ENCODE measurements at regions not wholly inside any gene's neighbourhood (a gene's known extent, or its start where the extent isn't known, plus 50 kb on each side); places are given as distances from the start of the nearest gene placed in this dataset.

DNA sequence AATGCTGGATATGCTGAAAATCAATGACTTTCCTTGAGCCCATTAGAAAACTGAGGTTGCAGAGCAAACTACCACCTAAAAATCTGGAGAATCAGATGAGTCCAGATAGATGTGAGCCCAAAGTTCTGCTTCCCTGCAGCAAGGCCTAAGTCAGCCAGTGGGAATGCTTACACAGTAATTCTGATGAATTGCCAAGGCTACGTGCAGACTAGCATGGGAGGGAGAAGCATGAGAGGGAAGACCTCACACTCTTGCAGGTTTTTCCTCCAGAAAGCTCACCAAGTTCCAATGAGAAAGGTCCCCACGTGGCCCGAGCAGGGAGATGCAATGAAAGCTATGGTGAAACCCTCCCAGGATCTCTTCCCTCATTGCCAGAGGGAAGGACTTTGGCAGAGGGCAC, 104.8 kb upstream of the SIRPA start:
- no peak for DNase-seq (ENCODE audit: low read depth)

DNA sequence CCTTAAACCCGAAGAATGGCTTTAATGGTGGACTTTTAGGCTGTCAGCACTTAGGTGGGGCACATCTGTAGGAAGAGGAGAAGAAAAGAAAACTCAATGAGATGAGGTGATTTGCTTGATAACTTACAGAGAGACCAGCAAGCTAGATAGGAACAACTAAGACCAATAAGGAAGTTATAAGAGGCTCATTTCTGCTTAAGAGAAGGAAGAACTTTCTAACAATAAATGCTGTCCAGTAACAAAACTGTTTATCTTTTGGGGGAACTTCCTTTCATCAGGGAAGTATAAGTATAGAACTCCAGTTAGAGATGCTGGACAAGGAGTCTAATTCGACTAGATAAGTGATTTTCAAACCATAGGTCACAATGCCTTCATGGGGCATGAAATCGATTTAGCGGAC, 107.2 kb upstream of the SIRPA start:
- DNase-seq (ENCODE audit: low read depth) = no peak

DNA sequence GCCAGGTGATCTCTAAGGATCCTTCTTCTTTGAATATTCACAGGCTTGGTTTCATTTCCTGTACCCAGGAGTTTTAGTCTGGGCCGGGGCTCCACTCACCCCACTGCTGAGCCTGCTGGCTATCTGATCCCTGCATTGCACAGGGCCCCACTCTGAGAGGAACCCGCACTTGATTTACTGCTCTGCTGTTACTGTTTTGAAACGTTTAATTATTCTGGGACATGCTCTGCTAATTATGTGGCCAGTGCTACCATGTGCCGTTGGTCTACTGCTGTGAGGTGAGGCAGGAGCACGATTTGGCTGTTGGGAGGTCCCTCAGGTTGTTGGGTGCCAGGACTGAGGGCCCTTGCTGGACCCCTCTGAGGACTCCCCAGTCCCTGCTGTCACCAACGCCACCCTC, 108.7 kb upstream of the SIRPA start:
- DNase-seq (ENCODE audit: low read depth) = no peak

DNA sequence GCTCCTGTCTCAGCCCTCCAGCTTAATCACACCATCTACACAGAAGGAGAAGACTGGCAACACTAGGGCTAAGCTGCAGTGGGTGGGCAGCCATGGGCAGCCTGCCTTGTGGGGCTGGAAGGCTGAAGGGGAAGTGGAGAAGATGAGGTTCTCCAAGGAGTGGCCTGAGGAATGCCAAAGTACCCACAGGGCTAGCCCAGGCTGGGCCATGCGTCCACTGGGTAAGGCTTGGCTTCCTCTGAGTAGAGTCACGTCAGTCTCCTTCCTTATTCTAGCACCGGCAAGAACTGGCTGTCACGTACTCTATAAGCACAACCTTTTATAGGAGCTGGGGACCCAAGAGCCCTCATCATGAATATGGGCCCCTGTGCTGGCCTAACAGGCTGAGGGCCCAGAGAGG, 110.6 kb upstream of the SIRPA start:
- DNase-seq (ENCODE audit: low read depth) = no peak

DNA sequence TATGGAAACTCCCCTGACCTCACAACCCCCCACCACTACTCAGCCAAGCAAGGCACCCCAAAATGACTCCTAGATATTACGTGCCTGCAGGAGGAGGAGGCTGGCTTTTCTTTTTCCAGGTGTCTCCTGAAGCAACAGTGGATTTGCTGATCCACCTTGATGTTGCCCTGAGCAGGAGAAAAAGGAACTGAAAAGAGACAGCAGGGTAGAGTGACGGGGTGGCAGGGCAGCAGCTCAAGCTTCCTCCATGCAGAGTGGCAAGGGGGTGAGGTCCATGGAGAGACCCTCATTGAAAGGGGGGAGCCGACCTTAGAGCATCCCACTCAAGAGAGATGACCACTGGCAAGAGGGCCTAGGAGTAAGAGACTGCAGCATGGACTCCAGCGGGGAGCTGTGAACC, 112.0 kb upstream of the SIRPA start:
- no peak for DNase-seq (ENCODE audit: low read depth)

DNA sequence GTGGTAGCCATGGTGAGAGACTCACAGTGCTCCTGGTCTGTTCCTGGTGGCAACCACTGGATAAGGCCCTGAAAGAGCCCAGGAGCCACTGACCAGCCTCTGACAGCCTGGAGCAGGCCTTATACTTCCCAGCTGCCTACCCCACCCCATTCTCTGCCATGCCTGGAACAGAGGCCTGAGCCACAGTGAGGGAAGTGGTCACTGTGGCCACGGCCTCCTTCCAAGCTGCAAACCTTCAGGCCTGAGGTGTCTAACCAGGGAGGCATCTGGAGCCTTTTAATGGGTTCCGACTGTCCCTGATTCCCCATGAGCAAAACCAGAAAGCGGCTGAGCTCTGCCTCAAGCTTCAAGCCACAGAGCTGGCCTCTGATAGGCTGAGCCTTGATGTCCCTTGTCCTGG, 113.0 kb upstream of the SIRPA start:
- no peak for DNase-seq (ENCODE audit: low read depth)

DNA sequence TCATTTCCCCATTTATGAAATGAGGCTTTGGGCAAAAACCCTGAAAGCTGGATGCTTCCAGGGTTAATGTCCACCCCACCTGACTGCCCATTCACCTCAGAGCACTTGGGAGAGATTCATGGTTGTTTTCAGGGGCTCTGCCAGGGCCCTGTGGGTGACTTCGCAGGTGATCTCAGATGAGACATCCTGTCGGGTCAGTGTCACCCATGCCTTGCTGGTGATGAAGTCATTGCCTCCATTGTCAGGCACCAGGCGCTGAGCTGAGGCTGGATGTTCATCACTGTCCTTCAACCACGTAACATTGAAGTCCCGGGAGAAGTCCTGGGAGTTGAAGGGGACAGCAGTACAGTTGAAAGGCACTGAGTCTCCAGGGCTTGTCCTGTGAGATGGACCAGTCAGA, 115.6 kb upstream of the SIRPA start:
- DNase-seq (ENCODE audit: low read depth) = no peak

DNA sequence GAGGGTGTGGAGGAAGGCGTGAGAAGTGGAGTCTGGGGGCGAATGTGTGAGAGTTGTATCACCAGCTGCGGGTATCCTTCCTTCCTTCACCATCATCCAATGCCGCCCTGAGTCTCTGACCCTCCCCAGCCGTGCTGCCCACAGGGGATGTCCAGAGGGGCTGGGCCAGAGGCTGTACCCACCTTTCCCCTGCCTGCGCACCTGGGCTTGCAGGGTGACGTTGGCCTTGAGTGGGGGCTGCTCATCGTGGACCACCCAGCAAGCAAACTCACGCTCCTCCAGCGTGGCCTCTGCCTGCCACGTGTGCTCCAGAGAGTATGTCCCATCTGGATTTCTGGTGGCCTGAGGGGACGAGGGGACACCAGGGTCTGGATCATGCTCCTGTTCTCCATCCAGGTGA, 116.9 kb upstream of the SIRPA start:
- no peak for DNase-seq (ENCODE audit: low read depth)

DNA sequence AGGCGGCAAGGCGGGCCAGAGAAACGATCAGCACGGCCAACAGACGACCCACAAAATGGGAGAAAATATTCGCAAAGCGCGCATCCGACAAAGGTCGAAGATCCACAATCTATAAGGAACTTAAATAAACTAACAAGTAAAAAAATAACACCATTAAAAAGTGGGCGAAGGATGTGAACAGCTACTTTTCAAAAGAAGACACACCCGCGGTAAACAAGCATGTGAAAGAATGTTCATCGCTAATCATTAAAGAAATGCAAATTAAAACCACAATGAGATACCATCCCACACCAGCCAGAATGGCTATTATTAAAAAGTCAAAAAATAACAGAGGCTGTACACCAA, 117.8 kb upstream of the SIRPA start:
- DNase-seq (ENCODE audit: low read depth) = no peak

DNA sequence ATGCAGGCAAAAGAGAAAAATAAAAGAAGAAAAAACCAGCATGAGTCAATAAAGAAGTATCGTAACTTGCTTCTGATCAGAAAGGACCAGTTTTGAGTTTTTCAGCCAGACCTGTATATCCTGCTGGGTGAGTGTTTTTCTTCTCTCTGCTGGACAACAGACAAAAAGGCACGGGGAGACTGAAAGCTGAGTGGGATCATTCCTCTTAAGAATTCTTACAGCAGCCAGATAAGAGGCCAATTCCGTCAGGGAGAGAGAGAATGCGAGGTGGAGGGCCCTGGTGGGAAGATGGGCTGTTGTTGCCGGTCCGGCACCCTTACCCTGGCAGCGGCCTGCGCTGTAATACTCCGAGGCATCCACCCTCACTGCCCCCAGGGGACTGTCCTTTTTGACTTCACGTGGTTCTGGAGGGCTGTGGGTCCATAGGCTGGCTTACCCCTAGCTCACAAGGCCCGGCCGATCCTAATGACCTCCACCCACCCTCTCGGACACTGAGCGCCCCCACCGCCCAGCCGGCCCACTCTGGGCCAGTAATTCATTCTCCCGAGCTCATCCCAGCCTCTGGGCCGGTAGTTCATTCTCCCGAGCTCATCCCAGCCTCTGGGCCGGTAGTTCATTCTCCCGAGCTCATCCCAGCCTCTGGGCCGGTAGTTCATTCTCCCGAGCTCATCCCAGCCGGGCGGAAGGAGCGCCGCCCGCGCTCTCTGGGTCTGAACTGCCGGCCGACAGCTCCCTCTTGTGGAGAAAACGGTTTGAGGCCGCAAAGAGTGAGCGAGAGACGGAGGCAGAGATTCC, 118.3 kb upstream of the SIRPA start:
- peak; percentile 48 for DNase-seq (ENCODE audit: low read depth)

DNA sequence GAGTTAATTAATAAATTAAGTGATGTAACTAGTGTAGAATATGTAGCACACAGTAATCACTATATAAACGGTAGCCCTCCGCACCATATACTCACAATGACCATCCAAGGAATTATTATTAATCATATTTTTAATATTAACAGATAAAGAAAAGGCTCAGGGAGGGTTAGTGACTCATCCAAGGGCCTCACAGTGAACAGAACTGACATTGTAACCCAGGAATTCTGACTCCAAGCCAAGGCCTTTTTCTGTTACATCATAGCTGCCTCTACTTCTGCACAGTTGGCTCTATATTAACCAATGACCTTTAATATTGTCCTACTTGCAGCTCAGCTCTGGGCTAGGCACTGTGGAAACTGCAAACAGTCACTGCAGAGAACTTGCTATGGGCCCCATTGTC, 117.5 kb upstream of the SIRPG start:
- DNase-seq (ENCODE audit: low read depth) = no peak

DNA sequence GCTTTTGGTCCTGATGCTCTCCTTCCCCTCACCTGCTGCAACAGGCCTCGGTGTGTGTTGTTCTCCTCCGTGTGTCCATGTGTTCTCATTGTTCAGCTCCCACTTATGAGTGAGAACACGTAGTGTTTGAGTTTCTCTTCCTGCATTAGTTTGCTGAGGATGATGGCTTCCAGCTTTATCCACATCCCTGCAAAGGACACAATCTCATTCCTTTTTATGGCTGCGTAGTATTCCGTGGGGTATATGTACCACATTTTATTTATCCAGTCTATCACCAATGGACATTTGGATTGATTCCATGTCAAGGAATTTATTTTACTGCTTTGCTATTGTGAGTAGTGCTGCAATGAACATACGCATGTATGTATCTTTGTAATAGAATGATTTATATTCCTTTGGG, 116.9 kb upstream of the SIRPG start:
- DNase-seq (ENCODE audit: low read depth) = no peak

DNA sequence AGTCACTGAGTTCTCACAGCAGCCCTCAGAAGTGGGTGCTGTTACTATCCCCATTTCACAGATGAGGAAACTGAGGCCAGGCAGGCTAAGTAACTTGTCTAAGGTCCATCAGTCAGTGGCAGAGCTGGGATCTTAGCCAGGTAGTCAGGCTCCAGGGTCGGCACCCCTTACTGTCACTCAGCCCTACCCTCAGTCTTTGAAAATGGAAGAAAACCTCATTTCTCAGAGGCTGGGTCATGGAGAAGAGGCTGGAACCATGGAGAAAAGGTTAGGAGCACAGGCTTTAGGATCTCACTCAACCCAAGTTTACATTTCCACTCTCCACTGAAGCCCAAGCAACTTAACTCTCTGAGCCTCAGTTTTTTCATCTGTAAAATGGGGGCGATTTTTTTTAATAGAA, 116.2 kb upstream of the SIRPG start:
- no peak for DNase-seq (ENCODE audit: low read depth)

DNA sequence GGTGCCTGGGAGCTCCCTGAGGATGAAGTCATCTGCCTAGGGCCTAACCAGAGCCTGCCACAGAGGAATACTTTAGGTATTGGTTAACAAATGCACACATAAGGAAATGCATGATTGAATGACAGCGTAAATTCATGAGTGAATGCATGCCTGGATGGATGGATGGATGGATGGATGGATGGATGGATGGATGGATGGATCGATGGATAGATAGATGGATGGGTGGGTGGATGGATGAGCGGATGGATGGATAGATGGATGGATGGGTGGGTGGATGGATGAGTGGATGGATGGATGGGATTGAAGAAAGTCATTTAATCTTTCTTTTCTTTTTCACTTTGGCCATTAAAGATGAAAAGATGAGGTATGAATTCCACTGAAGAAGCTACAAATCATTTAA, 111.9 kb upstream of the SIRPG start:
- DNase-seq (ENCODE audit: low read depth) = no peak

DNA sequence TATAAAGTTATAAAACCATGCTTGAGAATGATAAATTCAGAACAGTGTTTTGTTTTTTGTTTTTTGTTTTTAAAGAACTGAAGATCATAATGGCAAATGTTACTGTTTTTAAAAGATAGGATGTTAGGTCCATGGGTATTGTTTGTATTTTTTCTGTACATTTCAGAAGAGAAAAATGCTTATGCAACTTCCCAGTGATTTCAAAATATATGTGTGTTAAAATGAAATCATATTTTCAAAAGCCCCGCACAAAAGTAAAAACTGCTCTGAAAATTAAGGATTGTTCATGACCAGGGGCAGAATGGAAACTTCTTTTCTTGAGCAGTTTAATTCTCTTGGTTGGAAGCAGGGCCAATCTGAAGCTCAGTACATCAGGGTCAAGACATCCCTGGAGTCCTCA, 109.2 kb upstream of the SIRPG start:
- no peak for DNase-seq (ENCODE audit: low read depth)

DNA sequence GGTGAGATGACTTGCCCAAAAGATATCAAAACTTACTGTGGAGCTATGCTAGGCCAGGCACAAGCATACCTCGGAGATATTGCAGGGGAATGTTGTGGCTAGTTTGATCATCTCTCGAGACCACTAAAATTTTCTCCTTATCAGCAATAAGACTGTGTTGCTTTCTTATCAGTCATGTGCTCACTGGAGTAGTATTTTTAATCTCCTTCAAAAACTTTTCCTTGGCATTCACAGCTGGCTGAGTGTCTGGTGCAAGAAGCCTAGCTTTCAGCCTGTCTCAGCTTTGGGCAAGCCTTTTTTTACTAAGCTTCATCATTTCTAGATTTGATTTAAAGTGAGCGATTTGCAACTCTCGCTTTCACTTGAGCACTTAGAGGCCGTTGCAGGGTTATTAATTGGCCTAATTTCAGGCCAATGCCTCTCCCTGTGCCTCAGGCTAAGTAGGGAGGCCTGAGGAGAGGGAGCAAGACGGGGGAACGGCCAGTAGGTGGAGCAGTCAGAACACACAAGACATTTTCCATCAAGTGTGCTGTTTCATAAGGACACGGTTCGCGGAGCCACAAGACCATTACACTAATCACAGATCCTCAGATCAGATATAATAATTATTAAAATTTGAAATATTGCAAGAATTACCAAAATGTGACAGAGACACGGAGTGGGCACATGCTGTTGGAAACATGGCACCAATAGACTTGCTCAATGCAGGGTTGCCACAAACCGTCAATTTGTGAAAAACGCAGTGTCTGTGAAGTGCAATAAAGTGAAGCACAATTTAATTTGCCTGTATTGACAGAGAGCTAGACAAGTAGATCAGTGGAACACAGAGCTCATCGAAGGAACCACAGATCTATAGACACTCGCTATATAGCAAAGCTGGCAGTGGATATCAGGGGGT, 106.8 kb upstream of the SIRPG start:
- peak; percentile 67 for DNase-seq (ENCODE audit: low read depth)

DNA sequence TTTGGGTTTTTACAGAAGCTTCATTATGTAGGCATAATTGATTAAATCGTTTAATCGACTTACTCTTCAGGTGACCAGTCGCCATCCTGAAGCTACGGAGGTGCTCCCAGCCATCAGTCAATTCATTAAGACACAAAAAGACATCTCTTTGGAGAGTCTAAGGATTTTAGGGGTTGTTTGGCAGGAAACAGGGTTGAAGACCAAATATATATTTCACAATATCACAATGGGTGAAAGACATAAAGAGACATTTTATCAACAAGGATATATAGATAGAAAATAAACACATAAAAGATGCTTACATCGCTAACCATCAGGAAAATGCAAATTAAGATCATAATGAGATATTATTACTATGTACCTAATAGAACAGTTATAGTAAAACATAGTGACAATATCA, 104.0 kb upstream of the SIRPG start:
- no peak for DNase-seq (ENCODE audit: low read depth)

DNA sequence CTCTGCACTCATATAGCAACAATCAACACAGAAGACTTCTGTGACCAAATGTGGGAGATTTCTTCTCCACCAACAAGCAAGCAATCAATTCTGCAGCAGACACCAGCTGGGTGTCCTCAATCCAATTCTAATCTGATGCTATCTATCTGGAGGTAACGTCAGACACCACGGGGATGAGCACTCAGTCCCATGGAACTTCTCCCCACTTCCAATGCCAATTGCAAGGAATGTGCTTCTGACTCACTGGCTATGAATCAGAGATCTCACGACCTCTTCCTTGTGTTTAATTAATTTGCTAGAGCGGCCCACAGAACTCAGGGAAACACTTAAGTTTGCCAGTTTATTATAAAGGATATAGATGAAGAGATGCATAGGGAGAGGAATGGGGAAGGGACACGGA, 103.5 kb upstream of the SIRPG start:
- peak; percentile 65 for DNase-seq (ENCODE audit: low read depth)

DNA sequence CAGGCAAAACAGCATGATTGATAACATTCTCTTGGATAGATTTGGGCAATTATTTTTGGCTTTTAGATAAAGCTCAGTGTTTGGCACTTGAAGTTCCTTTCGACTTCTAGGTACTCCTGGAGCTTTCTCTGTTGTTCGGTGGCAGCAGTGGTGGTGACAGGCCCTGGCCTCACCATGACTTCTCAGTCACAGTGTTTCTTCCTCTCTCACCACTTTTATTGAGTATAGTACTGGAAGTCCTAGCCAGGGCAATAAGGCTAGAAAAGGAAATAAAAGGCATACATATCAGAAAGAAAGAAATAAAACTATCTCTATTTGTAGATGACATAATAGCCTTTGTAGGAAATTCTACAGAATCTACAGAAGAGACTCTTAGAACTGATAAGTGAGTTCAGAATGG, 101.2 kb upstream of the SIRPG start:
- DNase-seq (ENCODE audit: low read depth) = no peak

DNA sequence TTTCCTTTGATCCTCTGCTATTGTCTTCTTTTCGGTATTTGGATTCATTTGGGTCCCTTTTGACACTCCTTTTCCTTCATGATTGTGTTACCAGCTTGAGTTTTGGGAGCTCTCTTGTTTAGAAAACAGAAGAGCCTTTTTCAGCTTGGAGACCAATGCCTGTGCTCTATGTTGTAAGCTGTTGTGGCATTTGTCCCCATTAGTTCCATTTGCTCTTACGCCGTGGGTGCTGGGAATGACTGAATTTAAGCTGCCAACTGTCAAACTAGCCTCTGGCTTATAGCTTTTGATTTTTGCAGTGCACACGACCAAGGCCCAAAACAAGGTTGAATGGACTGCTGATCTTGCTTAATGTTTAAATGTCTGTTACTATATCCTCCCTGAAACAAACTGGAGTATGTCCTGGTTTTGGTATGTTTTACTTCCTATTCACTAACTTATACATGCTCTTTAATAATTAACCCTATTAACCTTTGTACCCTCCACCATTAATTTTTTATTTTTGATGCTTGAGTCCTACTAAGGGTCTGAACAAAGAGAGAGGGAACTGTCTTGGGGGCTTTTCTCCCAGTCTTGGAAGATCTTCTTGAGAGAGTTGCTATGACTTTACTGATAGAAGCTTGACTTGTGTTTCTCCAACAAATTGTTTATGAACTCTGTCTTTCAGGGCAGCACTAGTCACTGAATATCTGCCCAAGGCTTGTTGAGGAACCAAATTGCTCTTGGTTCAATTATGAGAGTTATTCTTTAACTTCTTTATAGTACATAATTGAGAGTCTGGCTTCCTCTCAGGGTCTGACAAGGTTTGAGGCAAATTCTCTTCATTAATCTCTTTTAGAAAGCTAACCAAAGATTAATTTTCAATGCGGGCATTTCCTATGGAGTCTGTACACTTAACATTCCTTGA, 100.3 kb upstream of the SIRPG start:
- no peak for DNase-seq (ENCODE audit: low read depth)

DNA sequence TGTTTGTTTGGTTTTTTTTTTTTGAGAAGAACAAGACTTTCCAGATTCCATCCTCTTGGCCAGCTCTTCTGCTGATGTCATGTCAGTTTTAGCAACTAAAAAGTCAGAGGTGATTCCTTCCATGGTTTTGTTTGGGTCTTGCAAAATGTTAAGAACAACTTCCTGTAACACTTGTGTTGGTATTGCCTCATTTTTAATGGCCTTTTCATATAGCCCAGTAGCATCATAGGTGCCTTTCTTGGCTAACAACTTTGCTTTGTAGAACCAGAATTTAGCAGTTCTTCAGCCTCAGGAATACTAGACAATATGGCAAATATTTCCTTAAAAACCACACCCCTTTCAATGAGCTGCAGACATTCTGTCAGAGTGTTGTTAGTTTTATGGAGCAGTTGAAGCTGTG, 99.5 kb upstream of the SIRPG start:
- DNase-seq (ENCODE audit: low read depth) = no peak

DNA sequence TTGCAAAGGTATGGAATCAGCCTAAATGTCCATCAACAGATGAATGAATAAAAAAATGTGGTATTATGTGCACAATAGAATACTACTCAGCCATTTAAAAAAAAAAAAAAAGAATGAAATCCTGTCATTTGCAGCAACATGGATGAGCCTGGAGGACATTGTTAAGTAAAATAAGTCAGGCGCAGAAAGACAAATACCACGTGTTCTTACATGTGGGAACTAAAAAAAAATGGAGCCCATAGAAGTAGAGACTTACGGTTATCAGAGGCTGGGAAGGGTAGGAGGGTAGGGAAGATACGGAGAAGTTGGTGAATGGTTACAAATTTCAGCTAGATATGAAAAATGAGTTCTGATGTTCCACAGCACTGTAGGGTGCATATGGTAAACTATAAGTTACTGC, 97.2 kb upstream of the SIRPG start:
- no peak for DNase-seq (ENCODE audit: low read depth)

DNA sequence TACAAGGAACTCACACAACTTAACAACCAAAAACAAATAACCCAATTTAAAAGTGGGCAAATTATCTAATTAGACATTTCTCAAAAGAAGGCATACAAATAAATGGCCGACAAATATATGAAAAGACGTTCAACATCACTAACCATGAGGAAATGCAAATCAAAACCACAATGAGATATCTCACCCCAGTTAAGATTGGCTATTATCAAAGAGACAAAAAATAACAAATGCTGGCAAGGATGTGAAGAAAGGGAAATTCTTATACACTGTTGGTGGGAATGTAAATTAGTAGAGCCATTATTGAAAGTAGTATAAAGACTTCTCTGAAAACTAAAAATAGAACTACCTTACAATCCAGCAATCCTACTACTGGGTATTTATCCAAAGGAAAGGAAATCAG, 96.7 kb upstream of the SIRPG start:
- DNase-seq (ENCODE audit: low read depth) = no peak
